Heart left ventricle (tissue), 13 donors: ENCODE measurements at regions not wholly inside any gene's neighbourhood (a gene's known extent, or its start where the extent isn't known, plus 50 kb on each side); places are given as distances from the start of the nearest gene placed in this dataset.
"Not testable (repeated sequence)": the region's sequence is repeated elsewhere in the genome, so short reads cannot be mapped to it uniquely, and the experiment has no call there.

ENCODE experiments used
- POLR2A ChIP-seq, 2 donors: fragments of 450-650 bp; IDR thresholded peaks; one replicate each; pipeline ENCODE4 v1.6.1; 2017; ENCODE audit warnings: antibody characterized with exemption in 2 of 2, mild to moderate bottlenecking in 2 of 2, moderate library complexity in 2 of 2
- TF ChIP-seq, protein P1 (sequence below), 12 donors: fragments of 200-600 bp; sonication (generic) in 4 of 12; IDR thresholded peaks; one replicate each; pipeline versions ENCODE4 v1.5.0 to v1.8.0; 2018 to 2022; ENCODE audit warnings: antibody characterized with exemption in 12 of 12, mild to moderate bottlenecking in 5 of 12
- donor health status: ischemic (EF 13 %, LVEDD 7.1; RV severe dilation, severe dysfunction).
- donor health status: DM: no; HTN: yes; CAD: no.
- donor health status: DM: no; HTN: no; CAD: no.
- donor health status: ischemic (EF 25% LVEDD 6.9; RV normal size, moderate dysfunction).
- donor health status: ischemic (EF 25% LVEDD 5.7; RV mildly dilated, moderate dysfunction).
- donor health status: ischemic (EF 35%, LVEDD 5.7; RV mildly dilated, moderate dysfunction).
- donor health status: nonischemic (EF 11% LVEDD 7.7; RV severe dilation, severe dysfunction).
- donor health status: DM: yes; HTN: yes; CAD: no.
- donor health status: PGD.
- donor health status: ischemic (EF 29% LVEDD 5.4; RV normal size, mild dysfunction).
- donor health status: nonischemic (EF 23%, LVEDD 6.1; RV moderate dilation, normal function).

DNA sequence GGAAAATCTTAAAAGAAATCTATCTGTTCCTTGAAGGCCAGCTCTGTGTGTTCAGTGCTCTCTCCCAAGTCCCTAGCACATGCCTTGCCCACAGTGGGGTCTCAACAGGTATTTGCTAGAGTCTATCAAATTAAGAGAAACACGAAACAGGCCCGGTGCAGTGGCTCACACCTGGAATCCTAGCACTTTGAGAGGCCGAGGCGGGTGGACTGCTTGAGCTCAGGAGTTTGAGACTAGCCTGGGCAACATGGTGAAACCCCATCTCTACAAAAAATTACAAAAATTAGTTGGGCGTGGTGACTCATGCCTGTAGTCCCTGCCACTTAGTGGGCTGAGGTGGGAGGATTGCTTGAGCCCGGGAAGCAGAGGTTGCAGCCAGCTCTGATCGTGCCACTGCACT is 83.9 kb upstream of the NOMO2 start:
- not testable (repeated sequence) for TF ChIP-seq POLR2A (IDR thresholded peaks at IDR 0.05)
- TF ChIP-seq, protein P1, sequence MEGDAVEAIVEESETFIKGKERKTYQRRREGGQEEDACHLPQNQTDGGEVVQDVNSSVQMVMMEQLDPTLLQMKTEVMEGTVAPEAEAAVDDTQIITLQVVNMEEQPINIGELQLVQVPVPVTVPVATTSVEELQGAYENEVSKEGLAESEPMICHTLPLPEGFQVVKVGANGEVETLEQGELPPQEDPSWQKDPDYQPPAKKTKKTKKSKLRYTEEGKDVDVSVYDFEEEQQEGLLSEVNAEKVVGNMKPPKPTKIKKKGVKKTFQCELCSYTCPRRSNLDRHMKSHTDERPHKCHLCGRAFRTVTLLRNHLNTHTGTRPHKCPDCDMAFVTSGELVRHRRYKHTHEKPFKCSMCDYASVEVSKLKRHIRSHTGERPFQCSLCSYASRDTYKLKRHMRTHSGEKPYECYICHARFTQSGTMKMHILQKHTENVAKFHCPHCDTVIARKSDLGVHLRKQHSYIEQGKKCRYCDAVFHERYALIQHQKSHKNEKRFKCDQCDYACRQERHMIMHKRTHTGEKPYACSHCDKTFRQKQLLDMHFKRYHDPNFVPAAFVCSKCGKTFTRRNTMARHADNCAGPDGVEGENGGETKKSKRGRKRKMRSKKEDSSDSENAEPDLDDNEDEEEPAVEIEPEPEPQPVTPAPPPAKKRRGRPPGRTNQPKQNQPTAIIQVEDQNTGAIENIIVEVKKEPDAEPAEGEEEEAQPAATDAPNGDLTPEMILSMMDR (IDR thresholded peaks at IDR 0.05): not testable (repeated sequence)
